Amniotic stem cell (primary cell): ENCODE measurements at regions not wholly inside any gene's neighbourhood (a gene's known extent, or its start where the extent isn't known, plus 50 kb on each side); places are given as distances from the start of the nearest gene placed in this dataset.

Experiments used
- DNase-seq: peaks from one replicate; lab custom pipeline; 2025; lab: John Stamatoyannopoulos, UW

DNA sequence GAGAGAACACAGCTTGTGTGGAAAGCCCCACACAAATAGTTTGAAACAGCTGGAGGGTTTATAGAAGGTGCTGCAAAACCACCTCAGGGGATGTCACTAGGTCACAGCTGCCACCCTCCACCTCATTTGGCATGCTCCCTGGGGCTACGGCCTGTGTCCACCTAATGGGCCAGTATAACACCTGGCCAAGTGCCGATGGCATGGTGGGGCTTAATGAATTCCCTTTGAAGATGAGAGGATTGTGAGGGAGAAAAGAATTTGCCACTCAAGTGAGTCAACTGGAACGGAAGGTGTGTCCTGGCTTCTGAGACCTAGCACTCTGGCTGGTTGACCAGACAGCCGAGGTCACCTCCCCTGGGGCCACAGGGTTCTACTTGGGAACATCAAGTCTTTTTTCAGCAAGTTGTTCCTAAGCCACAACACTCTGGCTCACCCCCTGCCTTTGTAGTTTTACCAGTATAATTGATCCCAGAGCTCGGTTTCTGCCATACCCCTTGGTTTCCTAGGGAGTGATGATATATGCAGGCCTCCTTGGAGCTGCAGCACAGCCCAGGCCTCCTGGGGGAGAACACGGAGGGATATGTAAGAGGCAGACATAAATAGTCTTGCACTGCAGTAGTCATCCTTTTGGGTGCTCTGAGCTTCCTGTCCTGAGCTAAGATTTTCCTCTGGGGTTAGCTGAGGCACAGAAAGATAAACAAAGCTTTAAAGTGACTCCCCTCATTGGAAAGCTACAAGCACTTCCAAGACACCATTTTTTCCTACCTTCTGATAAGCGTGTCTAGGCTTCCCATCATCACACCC is 178.2 kb upstream of the LPP start:
- DNase-seq = no peak

DNA sequence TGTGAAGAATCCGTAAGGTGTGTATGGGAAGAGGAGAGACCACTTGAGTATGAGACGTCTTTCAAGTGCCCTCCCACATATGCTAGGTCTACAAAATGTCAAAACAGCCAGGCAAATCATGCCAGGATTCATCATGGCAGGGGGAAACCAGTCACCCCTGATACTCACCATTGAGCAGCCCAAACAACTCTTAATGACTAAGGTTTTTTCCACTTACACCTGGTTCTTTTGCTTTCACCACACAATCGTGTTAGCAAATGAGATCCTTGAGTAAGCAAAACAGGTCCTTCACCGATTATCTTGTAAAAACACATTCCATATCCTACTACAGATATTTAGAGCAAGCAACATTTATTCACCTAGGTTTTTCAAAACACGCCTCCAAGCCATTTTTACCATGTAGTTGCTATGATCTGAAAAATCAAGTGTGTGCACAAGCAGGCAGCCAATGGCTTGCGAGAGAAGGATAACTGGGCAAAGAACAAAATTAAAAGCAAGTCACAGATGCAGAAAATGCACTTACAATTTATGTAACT is 177.5 kb upstream of the LPP start:
- no peak for DNase-seq

DNA sequence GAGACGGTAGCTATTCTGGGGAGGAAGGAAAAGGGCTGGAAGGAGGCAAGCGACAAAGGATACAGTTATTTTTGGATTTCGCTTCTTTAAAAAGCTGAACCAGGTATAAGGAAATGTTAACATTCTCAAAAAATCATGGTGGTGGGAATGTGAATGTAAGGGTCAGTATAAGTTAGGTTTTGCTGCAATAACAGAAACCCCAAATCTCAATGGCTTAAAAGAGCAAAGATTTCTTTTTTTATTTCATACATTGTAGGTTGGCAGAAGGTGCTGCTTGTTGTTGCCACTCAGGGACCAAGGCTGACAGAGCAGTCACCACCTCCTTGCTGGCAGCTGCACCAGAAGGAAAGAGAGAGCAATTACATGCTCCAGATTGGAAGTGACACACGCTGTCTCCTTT is 176.3 kb upstream of the LPP start:
- no peak for DNase-seq

DNA sequence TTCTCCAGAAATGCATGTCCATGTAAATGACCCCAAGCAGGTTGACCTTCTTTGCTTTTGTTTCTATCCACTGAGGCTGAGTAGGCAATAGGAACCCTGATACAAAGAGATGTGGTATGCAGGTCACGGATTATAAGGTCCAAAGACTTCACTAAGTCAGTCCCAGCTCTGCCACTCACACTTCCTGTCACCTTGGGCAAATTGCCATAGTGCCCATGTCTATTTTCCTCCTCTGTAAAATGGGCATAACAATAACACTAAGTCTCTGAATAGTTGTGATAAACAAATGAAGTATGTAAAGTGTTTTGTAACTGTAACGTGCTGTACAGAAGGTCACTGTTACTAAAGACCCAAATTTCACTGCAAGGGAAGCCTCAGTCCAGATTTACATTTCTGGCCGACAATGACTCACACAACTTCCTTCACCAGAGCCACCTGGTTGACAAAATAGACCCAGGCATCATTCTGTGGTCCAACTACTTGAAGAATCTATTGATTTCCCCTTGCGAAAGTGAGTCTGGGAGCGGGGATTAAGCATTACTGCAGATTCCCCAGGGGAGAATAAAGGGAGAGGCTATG is 175.4 kb upstream of the LPP start:
- DNase-seq = no peak

DNA sequence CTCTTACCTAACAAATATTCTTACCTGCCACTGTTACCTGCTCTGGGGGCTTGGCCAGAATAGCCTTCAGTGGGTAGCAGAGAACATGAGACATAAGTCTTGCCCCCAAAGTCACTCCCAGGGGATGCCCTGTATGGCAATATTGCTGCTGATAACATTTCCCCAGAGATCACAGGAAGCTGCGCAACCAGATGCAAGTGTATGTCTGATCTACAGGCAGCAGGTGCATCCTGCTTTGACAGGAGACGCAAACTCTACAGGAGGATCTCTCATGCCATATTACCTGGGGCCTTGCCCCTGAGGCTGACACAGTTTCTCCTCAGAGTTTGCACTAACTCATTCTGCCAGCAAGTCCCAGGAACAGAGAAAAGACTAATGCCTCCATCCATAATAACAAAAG is 174.4 kb upstream of the LPP start:
- DNase-seq = no peak

DNA sequence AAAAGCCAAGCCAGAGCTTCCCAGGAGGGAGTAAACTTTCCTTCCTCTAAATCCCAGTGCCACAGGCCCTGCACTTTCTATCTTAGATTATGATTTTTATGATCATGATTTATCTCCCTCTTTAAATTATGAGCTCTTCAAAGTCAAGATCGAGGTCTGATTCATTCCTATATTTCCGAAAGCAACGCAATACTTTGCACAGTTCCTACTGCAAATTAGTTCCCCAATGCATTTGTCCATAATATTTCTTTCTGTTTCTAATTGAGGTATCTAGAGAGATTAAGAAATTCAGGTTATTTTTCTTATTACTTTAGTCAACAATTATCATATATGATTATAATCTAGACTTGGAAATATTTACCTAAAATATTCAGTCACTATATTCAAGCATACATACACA is 173.1 kb upstream of the LPP start:
- DNase-seq = no peak

DNA sequence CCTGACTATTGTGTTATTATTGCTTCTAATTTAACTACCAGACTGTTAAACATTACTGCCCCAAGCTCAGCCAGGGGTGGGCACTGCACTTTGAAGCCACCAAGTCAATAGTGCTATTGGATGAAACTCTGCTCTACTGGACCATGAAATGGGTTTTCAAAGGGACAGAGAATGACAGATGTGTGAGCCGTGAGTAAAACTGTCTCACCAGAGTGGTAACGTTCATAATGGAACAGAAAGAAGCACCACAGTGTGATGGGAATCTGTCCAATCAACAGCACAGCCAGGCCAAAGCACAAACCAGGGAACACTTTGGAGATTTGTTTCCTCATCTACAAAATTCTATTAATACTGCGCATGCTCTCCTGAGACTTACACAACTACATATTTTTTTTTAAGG is 171.8 kb upstream of the LPP start:
- DNase-seq = no peak

DNA sequence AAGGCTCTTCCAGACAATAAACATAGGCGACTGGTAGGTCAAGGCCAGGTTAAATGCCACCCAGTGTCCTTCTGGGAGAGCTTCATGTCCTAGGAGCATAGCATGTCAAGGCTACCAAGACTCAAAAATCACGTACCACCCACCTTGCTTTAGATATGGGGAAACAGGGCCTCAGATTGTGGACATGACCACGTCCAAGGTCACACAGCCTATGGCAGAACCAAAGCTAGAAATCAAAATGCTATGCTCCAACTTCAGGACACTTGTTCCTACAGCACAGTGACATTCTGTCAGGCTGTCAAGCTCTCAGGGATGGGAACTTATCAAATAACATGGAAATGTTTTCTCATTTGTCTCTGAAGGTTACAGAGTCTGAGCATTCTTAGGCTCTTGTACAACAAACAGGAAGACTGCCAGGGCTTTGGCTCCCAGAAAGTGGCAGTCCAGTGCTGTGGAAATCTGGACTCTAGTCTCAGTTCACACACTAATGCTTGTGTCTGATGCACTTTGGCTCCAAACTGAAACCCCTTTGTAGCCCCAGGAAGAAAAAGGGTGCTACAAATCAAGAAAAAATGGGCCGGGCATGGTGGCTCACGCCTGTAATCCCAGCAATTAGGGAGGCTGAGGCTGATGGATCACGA is 170.4 kb upstream of the LPP start:
- no peak for DNase-seq

DNA sequence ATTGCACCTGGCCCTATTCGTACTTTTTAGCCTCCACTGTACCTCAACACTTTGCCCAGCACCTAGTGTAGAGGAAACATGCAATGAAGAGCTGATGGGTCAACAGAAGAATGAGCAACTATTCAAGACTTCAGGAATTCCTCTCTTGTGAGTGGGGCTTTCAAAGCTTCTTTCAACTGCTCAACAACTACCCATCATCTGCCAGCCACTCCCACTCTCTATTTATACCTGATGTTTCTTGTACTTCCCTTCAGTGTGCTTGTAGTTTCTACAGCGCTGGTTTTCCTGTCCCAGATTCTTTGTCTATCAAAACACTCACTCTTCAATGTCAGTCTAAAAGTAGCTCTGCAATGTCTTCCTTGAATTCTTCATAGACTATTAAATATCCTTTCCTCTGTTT is 168.3 kb upstream of the LPP start:
- no peak for DNase-seq

DNA sequence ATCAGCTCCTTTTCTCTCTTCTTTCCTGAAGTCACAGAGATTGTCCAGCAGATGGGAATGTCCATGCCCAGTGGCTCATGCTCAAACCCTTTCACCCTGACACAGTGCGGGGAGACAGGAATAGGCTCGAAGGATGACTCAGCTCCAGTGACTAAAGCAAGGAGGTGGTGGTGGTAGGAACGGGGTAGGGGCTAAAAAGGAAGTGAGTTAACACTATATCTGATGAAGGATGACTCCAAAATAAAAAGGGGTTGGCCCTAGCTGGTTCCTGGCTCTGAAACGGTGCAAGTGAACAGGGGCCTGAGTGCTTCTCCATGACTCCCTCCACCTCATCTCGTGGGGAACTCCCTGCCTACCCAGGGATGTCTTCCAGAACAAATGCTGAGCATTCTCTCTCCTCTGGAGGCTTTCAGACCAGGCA is 167.4 kb upstream of the LPP start:
- peak; percentile 50 for DNase-seq

DNA sequence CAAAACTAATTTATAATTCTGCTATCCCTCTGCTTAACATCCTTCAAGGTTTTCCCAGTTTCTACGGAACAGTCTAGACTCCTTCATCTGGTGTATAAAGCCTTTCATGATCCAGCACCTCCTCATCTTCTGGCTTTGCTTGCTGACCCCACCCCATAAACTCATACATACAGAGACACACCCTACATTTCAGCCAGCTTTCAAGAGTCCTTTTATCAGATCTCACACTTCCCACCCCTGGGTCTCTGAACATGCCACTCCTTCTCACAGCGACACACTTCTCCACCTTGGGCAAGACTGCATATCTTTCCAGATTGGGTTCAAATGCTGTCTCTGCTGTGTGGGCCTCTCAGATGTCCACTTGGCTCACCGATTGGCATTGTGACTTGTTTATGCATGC is 166.8 kb upstream of the LPP start:
- no peak for DNase-seq

DNA sequence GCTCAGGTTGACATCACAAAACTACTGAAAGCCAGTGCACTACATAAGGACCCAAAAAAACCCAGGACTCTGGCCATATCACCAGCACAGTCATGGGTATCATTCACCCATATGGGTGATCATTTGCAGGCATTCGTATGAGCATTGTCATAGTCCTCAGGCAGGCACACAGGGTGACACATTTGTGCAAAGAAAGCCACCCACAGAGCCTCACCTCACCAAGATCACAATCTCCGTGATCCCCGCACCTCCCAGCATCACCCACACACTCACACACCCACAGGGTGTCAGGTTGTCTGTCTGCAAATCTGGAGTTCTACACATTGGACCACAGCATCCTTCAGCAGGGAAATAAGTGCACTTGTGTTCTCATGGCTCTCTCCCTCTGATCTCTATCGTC is 166.0 kb upstream of the LPP start:
- DNase-seq = no peak

DNA sequence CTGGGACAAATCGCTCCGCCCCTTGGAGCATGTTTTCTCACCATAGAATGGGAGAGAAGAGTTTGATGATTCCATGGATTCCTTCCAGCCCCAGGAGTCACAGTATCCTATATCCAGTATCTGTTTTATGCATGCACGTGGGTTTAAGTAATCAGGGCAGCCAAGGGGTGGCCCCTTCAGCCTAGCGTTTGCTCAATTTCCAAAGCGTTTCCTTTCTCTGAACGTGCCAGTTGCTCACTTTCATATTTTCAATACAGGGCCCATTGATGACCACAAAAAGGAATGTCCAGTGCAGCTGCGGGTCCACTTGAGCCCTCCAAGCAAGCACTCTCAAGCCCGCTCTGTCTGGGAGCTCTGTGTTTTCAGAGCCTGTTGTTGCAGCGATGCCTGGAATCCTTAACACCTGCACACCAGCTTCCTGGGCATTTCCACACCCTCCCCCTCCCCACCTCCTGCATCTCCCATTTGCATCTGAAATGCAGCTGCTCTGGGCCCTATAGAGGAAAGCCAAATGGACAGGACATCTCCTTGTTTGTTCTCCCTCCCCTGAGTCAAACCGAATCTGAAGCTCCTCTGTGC is 164.3 kb upstream of the LPP start:
- DNase-seq = no peak

DNA sequence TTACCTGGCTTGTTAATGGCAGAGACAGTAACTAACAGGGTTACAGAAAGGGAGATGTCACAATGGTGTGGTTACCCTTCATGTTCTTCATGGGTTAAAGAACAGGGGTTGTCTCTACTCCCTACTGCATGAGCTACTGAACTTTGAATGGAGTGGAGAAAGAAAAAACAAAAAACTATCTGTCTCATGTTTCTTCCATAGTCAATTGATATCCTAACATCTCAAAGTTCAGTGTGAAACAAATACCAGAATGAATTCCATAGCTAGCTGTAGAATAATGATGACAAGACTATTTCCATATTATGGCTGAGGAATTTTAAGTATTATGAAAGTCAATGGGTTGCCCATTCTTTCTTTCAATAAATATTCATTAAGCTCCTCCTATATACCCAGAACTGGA is 161.3 kb upstream of the LPP start:
- no peak for DNase-seq

DNA sequence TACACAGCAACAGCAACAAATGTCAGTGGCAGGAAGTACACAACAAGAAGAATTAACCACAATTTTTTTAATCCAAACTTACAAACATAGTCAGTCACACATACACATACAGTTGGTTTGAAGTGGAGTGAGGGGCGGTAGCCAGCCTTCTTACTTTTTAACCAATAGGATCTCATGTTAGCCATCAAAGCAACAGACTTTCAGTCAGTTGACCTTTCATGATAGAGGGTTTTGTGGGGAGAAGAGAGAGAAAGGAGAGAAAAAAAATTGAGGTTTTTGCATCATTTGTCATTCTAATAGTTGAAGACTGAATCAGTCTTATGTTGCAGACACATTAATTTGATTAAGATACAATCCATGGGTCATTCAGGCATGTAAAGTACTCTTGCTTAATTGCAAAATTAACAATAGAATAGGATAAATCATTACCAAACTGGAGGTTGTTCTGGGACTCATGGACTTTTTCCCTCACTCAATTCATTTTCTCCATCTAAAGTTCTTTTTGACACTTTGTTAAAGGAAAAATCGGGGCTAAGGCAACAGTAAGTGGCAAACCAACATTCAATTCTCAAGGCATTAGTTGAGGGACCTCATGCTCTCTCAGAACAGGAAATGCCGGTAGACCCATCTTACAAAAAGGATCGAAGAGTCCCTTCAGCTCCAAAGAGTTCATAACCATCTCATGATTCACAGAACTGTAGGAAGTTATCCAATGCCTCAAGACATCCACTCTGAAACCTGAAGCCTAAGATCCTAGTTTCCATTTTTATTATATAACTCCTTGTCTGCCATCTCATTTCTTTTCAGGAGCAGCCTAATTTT is 159.5 kb upstream of the LPP start:
- DNase-seq = no peak

DNA sequence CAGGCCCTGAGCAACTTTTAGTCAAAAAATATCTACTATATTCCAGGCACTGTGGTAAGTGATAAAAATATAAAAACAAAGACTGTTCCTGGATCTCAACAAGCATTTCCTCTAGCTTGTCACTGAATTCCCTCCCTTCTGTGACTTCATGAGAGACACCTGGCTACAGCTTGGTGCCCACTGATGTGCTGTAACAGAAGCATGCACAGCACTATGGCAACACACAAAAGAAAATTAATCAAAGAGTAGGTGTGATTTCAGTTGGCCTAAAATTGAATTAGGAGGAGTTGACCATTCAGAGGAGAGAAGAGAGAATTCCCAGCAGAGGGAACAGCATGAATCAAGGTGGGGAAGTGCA is 158.9 kb upstream of the LPP start:
- DNase-seq = no peak

DNA sequence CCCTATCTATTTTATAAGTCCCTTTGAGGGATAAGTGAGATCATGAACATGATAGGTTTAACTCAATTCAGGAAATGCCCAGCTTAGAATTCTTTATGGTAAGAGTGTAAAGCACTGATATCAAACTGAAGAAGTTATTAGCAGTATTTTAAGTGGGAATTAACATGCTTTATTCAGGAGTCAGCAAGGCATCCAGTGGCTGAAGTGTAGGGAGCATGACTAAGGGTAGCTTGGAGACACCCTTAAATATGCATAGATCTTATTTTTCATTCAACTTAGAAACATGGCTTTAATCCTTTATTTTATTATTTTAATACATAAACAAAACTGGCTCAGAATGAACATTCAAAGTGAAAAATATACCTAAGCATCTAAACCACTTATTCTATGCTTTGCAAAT is 158.3 kb upstream of the LPP start:
- no peak for DNase-seq

DNA sequence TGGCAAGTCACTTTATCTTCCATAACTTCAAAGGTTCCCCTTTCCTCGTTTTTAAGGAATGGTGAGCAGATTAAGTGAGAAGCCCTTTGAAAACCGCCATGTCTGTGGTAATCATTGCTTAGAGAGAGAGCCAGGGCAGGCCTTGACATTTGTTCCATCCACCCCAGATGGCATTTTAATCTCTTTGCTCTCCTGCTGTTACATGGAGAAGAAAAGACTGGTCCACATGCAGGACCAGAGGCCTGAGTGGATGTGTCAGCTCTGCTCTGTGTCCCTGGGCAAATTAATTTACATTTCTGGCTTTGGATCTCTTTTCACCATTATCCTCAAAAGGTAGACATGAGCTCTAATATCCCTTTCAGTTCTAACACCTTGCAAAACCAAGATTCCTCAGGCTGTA is 157.3 kb upstream of the LPP start:
- no peak for DNase-seq

DNA sequence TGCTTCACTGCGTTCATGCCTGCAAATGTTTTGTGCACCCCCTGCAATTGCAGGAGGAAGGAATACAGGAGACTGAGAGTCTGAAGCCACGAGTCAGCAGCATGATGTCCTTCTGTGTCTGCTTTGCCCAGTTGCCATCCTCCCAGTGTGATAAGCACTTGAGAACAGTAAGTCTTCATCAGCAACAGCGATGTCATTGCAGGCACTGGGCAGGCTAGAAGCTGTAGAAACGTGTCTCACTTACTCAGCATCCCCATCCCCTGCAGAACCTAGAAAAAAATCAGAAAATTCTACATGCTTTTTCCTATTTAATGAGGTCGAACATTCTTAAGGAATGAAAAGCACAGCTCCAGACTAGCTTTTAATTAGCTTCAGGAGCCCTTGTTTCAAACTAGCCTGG is 156.5 kb upstream of the LPP start:
- no peak for DNase-seq

DNA sequence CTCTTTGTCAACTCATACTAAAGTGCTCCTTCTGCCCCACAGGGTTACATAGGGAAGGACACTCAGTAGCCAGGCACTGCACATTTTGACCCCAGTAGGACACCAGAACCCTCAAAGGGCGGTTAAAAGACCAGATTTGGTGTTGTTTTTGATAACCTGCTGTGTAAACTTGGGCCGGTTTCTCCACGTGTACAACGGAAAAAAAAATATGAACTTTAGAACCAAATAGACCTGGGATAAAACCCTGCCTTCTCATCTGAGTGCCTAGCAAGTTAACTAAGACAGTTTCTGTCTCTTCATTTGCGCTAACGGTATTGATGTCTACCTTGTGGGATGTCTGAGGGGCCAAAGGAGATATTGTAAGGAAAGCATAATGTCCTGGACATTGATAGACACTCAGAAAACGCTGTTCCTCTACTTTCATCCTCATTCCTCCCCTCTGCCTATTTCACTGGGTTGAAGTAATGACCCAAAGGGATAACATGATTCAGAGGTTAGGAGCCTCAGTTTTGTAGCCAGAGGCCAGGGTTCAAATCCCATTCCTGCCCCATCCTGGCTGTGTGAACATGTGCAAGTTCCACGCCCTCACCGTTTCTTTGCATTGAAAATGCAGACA is 155.9 kb upstream of the LPP start:
- no peak for DNase-seq

DNA sequence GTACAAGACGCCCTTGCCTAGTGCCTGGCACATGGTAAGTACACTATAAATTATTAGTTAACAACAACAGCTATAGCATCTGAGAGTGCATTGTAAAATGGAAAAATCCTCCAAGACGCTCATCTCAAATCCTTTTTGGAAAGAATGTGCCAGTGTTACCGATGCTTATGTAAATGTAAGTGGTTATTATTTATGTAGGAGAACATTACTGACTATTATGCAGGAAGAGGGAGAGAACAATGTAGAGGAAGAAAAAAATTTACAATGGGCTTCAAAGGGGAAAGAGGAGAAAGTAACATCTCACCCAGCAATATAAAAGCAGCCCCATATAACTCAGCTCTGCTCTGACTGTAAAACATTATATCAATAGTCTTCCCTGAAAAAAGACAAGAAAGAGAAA is 155.3 kb upstream of the LPP start:
- DNase-seq = no peak

DNA sequence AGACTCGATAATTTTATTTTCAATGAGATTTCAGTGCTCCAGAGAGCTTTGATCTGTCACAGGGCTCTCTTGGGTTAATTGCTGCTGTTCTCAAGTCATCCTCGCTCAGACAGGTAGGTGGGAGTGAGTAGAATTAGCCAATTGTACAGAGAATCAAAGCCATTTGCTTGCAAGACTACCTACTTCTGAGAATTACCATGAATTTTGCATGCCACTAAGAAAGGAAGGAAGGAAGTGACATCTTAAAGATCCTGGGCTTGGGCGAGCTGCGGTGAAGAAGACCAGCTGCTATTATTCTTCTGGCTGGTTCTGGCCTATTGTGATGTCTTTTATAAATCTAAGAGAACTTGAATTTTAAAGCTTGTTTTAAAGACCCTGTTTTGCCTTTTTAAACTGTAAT is 154.1 kb upstream of the LPP start:
- DNase-seq = no peak
